ENCODE measurements at regions not wholly inside any gene's neighbourhood (a gene's known extent, or its start where the extent isn't known, plus 50 kb on each side); places are given as distances from the start of the nearest gene placed in this dataset.

DNA sequence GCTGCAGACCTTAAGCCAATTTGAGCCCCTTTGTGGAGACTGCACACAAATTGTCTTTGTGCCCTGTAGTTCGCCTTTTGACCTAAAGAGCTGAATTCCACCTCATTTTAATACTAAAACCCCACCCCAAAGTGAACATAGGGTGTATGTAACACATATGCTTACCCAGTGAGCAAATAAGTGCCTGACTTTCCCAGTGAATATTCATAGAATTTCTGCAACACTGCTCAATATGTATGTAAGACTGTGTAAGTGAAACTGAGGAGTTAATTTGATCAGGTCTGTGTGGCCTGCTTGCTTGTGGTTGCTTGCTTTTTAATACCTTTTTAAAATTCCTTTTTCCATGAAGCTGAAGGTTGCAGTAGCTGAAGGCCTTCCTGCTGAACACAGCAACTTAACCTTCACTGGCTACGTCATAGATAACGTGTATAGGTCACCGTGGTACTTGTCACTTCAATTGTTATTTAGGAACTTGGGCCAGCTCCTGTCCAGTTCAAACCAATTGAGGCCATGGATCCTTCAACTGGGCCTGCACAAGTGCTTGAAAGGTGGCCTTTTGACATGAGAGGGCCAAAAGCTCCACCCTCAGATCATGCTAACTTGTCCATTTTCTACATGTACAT, 131.7 kb upstream of the BTBD3 start:
- TF ChIP-seq, protein P1, sequence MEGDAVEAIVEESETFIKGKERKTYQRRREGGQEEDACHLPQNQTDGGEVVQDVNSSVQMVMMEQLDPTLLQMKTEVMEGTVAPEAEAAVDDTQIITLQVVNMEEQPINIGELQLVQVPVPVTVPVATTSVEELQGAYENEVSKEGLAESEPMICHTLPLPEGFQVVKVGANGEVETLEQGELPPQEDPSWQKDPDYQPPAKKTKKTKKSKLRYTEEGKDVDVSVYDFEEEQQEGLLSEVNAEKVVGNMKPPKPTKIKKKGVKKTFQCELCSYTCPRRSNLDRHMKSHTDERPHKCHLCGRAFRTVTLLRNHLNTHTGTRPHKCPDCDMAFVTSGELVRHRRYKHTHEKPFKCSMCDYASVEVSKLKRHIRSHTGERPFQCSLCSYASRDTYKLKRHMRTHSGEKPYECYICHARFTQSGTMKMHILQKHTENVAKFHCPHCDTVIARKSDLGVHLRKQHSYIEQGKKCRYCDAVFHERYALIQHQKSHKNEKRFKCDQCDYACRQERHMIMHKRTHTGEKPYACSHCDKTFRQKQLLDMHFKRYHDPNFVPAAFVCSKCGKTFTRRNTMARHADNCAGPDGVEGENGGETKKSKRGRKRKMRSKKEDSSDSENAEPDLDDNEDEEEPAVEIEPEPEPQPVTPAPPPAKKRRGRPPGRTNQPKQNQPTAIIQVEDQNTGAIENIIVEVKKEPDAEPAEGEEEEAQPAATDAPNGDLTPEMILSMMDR (IDR thresholded peaks at IDR 0.05) = no peak
- TF ChIP-seq, protein P2, sequence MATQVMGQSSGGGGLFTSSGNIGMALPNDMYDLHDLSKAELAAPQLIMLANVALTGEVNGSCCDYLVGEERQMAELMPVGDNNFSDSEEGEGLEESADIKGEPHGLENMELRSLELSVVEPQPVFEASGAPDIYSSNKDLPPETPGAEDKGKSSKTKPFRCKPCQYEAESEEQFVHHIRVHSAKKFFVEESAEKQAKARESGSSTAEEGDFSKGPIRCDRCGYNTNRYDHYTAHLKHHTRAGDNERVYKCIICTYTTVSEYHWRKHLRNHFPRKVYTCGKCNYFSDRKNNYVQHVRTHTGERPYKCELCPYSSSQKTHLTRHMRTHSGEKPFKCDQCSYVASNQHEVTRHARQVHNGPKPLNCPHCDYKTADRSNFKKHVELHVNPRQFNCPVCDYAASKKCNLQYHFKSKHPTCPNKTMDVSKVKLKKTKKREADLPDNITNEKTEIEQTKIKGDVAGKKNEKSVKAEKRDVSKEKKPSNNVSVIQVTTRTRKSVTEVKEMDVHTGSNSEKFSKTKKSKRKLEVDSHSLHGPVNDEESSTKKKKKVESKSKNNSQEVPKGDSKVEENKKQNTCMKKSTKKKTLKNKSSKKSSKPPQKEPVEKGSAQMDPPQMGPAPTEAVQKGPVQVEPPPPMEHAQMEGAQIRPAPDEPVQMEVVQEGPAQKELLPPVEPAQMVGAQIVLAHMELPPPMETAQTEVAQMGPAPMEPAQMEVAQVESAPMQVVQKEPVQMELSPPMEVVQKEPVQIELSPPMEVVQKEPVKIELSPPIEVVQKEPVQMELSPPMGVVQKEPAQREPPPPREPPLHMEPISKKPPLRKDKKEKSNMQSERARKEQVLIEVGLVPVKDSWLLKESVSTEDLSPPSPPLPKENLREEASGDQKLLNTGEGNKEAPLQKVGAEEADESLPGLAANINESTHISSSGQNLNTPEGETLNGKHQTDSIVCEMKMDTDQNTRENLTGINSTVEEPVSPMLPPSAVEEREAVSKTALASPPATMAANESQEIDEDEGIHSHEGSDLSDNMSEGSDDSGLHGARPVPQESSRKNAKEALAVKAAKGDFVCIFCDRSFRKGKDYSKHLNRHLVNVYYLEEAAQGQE (IDR thresholded peaks at IDR 0.05; ENCODE audit: insufficient read depth in 1 of 2, low read depth in 2 of 2, low read length in 1 of 2) = no peak

Data from Panc1 (cell line).